ENCODE measurements at regions not wholly inside any gene's neighbourhood (a gene's known extent, or its start where the extent isn't known, plus 50 kb on each side); places are given as distances from the start of the nearest gene placed in this dataset.
A peak's percentile ranks its signal among the peaks of the same experiment; 100 is the strongest.

GRCh38 chr4:8940792-8941491 is 69.3 kb upstream of the HMX1 start:
- no peak overlapping the region for H4K8ac ChIP-seq (ENCODE audit: low read length)
- 83% methylated on average over 21 of the region's 21 CpGs for WGBS
- H3K18ac ChIP-seq (ENCODE audit: low read depth in 1 of 2, low read length in 2 of 2) = no peak overlapping the region
- no peak overlapping the region for H2BK15ac ChIP-seq (ENCODE audit: low read depth, poor library complexity, severe bottlenecking)
- no peak overlapping the region for H3K9ac ChIP-seq (ENCODE audit: low read length)
- no peak overlapping the region for H2BK12ac ChIP-seq (ENCODE audit: low read length in 2 of 2)
- no peak overlapping the region for H2AK5ac ChIP-seq (ENCODE audit: low read length, severe bottlenecking)
- H3K14ac ChIP-seq (ENCODE audit: low read length in 2 of 2) = no peak overlapping the region
- no peak overlapping the region for H3K23ac ChIP-seq (ENCODE audit: low read length in 2 of 2)
- H2BK120ac ChIP-seq (ENCODE audit: low read depth, low read length) = no peak overlapping the region
- no peak for DNase-seq
- H3K9me3 ChIP-seq (ENCODE audit: control insufficient read depth, low read length) = peaks cover 7% of the 10 kb centered on the region
- H2AFZ ChIP-seq (ENCODE audit: low read depth, low read length) = no peak overlapping the region
- H3K4ac ChIP-seq (ENCODE audit: low read depth in 1 of 2, low read length in 2 of 2) = no peak overlapping the region
- H4K91ac ChIP-seq (ENCODE audit: low read length) = no peak overlapping the region
- H3K27me3 ChIP-seq (ENCODE audit: control insufficient read depth in 1 of 2, insufficient read depth in 1 of 2, low read length in 2 of 2) = peaks cover 0 to 4% of the 10 kb centered on the region in 2 experiments
- H3K4me3 ChIP-seq (ENCODE audit: insufficient read depth in 1 of 2, low read depth in 1 of 2, low read length in 2 of 2) = no peak overlapping the region
- H3K27ac ChIP-seq (ENCODE audit: low read length, poor library complexity, severe bottlenecking) = no peak overlapping the region
- H3K4me1 ChIP-seq (ENCODE audit: control insufficient read depth, insufficient read depth, low read depth, low read length) = no peaks in the 10 kb centered on the region
- no peaks in the 10 kb centered on the region for H3K36me3 ChIP-seq (ENCODE audit: control insufficient read depth in 1 of 2, insufficient read depth in 2 of 2, low read depth in 1 of 2, low read length in 2 of 2)
- no peak overlapping the region for H3K4me2 ChIP-seq (ENCODE audit: low read length, poor library complexity, severe bottlenecking)
- no peak overlapping the region for H2BK5ac ChIP-seq (ENCODE audit: low read depth, low read length, poor library complexity, severe bottlenecking)
- H3K79me1 ChIP-seq (replicated peaks; ENCODE audit: low read length, poor library complexity, severe bottlenecking) = no peaks in the 10 kb centered on the region

DNA sequence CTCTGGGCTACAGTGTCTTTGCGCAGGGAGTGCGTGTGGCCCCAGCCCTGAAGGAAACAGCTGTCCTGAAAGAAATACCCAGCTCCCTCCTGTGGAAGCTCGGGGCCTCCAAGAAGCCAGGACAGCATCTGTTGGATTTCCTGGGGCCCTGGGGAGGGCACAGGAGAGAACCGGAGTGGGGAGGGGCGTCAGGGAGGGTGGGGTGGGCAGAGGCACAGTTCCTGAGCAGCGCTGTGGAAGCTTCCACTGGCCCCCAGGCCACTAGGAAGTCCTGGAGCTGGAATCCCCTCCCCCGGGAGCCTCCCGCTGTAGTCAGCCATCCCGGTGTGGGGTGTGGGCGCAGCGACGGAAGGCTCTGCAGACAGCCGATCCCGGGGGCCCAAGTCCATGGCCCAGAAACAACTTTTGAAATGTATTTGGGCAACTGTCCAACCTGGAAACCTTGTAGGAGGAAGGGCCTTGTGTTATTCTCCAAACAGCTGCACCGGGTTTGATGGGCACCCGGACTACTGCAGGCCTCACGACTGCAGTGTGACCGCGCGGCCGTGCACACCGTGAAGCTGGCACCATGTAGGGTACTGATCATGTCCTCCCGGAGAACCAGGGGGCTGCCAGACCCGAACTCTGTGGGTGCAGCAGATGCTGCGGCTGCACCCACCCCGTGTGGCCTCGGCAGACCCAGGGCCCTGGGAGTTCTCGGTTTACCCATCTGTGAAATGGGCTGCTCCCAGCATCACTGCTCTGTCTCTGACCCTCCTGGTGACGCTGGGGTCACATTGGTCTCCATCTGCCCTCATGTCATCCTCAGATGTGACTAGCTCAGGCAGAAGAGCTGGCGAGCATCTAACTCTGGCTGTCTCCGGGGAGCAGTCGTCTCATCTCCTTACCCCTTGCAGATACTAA is 68.5 kb upstream of the HMX1 start:
- Histone ChIP-seq H2AK5ac (ENCODE audit: low read length, severe bottlenecking) (no peak overlapping the region), H2BK15ac (ENCODE audit: low read depth, poor library complexity, severe bottlenecking) (no peak overlapping the region), H2BK120ac (ENCODE audit: low read depth, low read length) (no peak overlapping the region), H3K14ac (ENCODE audit: low read length in 2 of 2) (no peak overlapping the region), H4K8ac (ENCODE audit: low read length) (no peak overlapping the region), H3K9me3 (ENCODE audit: control insufficient read depth, low read length) (peaks cover 16% of the 10 kb centered on the region), H3K18ac (ENCODE audit: low read depth in 1 of 2, low read length in 2 of 2) (no peak overlapping the region), H2BK12ac (ENCODE audit: low read length in 2 of 2) (no peak overlapping the region), H3K4me2 (ENCODE audit: low read length, poor library complexity, severe bottlenecking) (no peak overlapping the region), H2AFZ (ENCODE audit: low read depth, low read length) (no peak overlapping the region), H3K4ac (ENCODE audit: low read depth in 1 of 2, low read length in 2 of 2) (no peak overlapping the region), H3K4me3 (ENCODE audit: insufficient read depth in 1 of 2, low read depth in 1 of 2, low read length in 2 of 2) (peak overlapping the region in 1 of 2 experiments; percentile 0), H2BK5ac (ENCODE audit: low read depth, low read length, poor library complexity, severe bottlenecking) (no peak overlapping the region), H3K27ac (ENCODE audit: low read length, poor library complexity, severe bottlenecking) (no peak overlapping the region), H3K36me3 (ENCODE audit: control insufficient read depth in 1 of 2, insufficient read depth in 2 of 2, low read depth in 1 of 2, low read length in 2 of 2) (no peaks in the 10 kb centered on the region), H3K4me1 (ENCODE audit: control insufficient read depth, insufficient read depth, low read depth, low read length) (no peaks in the 10 kb centered on the region), H3K79me1 (replicated peaks; ENCODE audit: low read length, poor library complexity, severe bottlenecking) (no peaks in the 10 kb centered on the region), H3K27me3 (ENCODE audit: control insufficient read depth in 1 of 2, insufficient read depth in 1 of 2, low read length in 2 of 2) (peaks cover 0 to 4% of the 10 kb centered on the region in 2 experiments), H4K91ac (ENCODE audit: low read length) (no peak overlapping the region), H3K23ac (ENCODE audit: low read length in 2 of 2) (no peak overlapping the region), H3K9ac (ENCODE audit: low read length) (no peak overlapping the region)
- WGBS = 82% methylated on average over 32 of the region's 32 CpGs
- no peak for DNase-seq

GRCh38 chr4:8939160-8939839 is 67.7 kb upstream of the HMX1 start:
- no peak overlapping the region for H3K18ac ChIP-seq (ENCODE audit: low read depth in 1 of 2, low read length in 2 of 2)
- no peak overlapping the region for H3K9ac ChIP-seq (ENCODE audit: low read length)
- peaks cover 16% of the 10 kb centered on the region for H3K9me3 ChIP-seq (ENCODE audit: control insufficient read depth, low read length)
- H3K36me3 ChIP-seq (ENCODE audit: control insufficient read depth in 1 of 2, insufficient read depth in 2 of 2, low read depth in 1 of 2, low read length in 2 of 2) = no peaks in the 10 kb centered on the region
- no peak overlapping the region for H3K4ac ChIP-seq (ENCODE audit: low read depth in 1 of 2, low read length in 2 of 2)
- H2BK120ac ChIP-seq (ENCODE audit: low read depth, low read length) = no peak overlapping the region
- no peak overlapping the region for H3K4me3 ChIP-seq (ENCODE audit: insufficient read depth in 1 of 2, low read depth in 1 of 2, low read length in 2 of 2)
- no peak overlapping the region for H2AFZ ChIP-seq (ENCODE audit: low read depth, low read length)
- H3K27me3 ChIP-seq (ENCODE audit: control insufficient read depth in 1 of 2, insufficient read depth in 1 of 2, low read length in 2 of 2) = peaks cover 0 to 4% of the 10 kb centered on the region in 2 experiments
- H3K79me1 ChIP-seq (replicated peaks; ENCODE audit: low read length, poor library complexity, severe bottlenecking) = no peaks in the 10 kb centered on the region
- DNase-seq = no peak
- no peak overlapping the region for H3K23ac ChIP-seq (ENCODE audit: low read length in 2 of 2)
- H3K4me1 ChIP-seq (ENCODE audit: control insufficient read depth, insufficient read depth, low read depth, low read length) = no peaks in the 10 kb centered on the region
- 81% methylated on average over 15 of the region's 15 CpGs for WGBS
- no peak overlapping the region for H4K91ac ChIP-seq (ENCODE audit: low read length)
- no peak overlapping the region for H4K8ac ChIP-seq (ENCODE audit: low read length)
- no peak overlapping the region for H2BK15ac ChIP-seq (ENCODE audit: low read depth, poor library complexity, severe bottlenecking)
- no peak overlapping the region for H3K14ac ChIP-seq (ENCODE audit: low read length in 2 of 2)
- H3K27ac ChIP-seq (ENCODE audit: low read length, poor library complexity, severe bottlenecking) = no peak overlapping the region
- H2BK5ac ChIP-seq (ENCODE audit: low read depth, low read length, poor library complexity, severe bottlenecking) = no peak overlapping the region
- H2AK5ac ChIP-seq (ENCODE audit: low read length, severe bottlenecking) = no peak overlapping the region
- no peak overlapping the region for H2BK12ac ChIP-seq (ENCODE audit: low read length in 2 of 2)
- no peak overlapping the region for H3K4me2 ChIP-seq (ENCODE audit: low read length, poor library complexity, severe bottlenecking)

- H3K27ac ChIP-seq (ENCODE audit: low read length, poor library complexity, severe bottlenecking) = no peak overlapping the region
- no peak overlapping the region for H2BK12ac ChIP-seq (ENCODE audit: low read length in 2 of 2)
- H3K14ac ChIP-seq (ENCODE audit: low read length in 2 of 2) = no peak overlapping the region
- peaks cover 0 to 4% of the 10 kb centered on the region in 2 experiments for H3K27me3 ChIP-seq (ENCODE audit: control insufficient read depth in 1 of 2, insufficient read depth in 1 of 2, low read length in 2 of 2)
- no peaks in the 10 kb centered on the region for H3K4me1 ChIP-seq (ENCODE audit: control insufficient read depth, insufficient read depth, low read depth, low read length)
- no peaks in the 10 kb centered on the region for H3K36me3 ChIP-seq (ENCODE audit: control insufficient read depth in 1 of 2, insufficient read depth in 2 of 2, low read depth in 1 of 2, low read length in 2 of 2)
- H2AFZ ChIP-seq (ENCODE audit: low read depth, low read length) = no peak overlapping the region
- no peaks in the 10 kb centered on the region for H3K79me1 ChIP-seq (replicated peaks; ENCODE audit: low read length, poor library complexity, severe bottlenecking)
- H3K4me2 ChIP-seq (ENCODE audit: low read length, poor library complexity, severe bottlenecking) = no peak overlapping the region
- H3K4me3 ChIP-seq (ENCODE audit: insufficient read depth in 1 of 2, low read depth in 1 of 2, low read length in 2 of 2) = no peak overlapping the region
- no peak overlapping the region for H3K4ac ChIP-seq (ENCODE audit: low read depth in 1 of 2, low read length in 2 of 2)
- WGBS = 80% methylated on average over 5 of the region's 5 CpGs
- H4K8ac ChIP-seq (ENCODE audit: low read length) = no peak overlapping the region
- no peak for DNase-seq
- no peak overlapping the region for H3K9ac ChIP-seq (ENCODE audit: low read length)
- no peak overlapping the region for H3K23ac ChIP-seq (ENCODE audit: low read length in 2 of 2)
- no peak overlapping the region for H3K18ac ChIP-seq (ENCODE audit: low read depth in 1 of 2, low read length in 2 of 2)
- no peak overlapping the region for H2BK15ac ChIP-seq (ENCODE audit: low read depth, poor library complexity, severe bottlenecking)
- no peak overlapping the region for H4K91ac ChIP-seq (ENCODE audit: low read length)
- no peak overlapping the region for H2BK120ac ChIP-seq (ENCODE audit: low read depth, low read length)
- H2AK5ac ChIP-seq (ENCODE audit: low read length, severe bottlenecking) = no peak overlapping the region
- H3K9me3 ChIP-seq (ENCODE audit: control insufficient read depth, low read length) = peaks cover 16% of the 10 kb centered on the region
- H2BK5ac ChIP-seq (ENCODE audit: low read depth, low read length, poor library complexity, severe bottlenecking) = no peak overlapping the region
Measured at GRCh38 chr4:8938623-8939022, 67.0 kb upstream of the HMX1 start.
